ENCODE measurements at regions not wholly inside any gene's neighbourhood (a gene's known extent, or its start where the extent isn't known, plus 50 kb on each side); places are given as distances from the start of the nearest gene placed in this dataset. TPM values are rescaled to one million over a fixed set of nuclear protein-coding genes. Genes with fewer than 3 reads are reported as not detected.

- no peak for TF ChIP-seq CTCF (IDR thresholded peaks at IDR 0.05; ENCODE audit: insufficient read depth, low read depth, low read length)
- H3K4me3 ChIP-seq (ENCODE audit: low read depth, low read length) = no peak overlapping the region
- H3K27me3 ChIP-seq (ENCODE audit: control insufficient read depth, insufficient read depth, low read length) = no peaks in the 10 kb centered on the region
- CTCF ChIA-PET = no interaction called here
- H3K36me3 ChIP-seq (ENCODE audit: control insufficient read depth, insufficient read depth, low read length) = no peaks in the 10 kb centered on the region
- no peak for DNase-seq (ENCODE audit: low read depth)
- POLR2A ChIA-PET = no interaction called here
These were observed 75.1 kb downstream of the PAX1 start for GRCh38 chr20:21780528-21780927.

Small RNA genes in the stretch of these regions (small RNA-seq; reads per million reads assigned to genes)
- not detected for gene AL121912.1 (ENCODE audit: insufficient read length, low read depth, low replicate concordance)

Measured in BJ (cell line).